H9 (cell line): ENCODE measurements at regions not wholly inside any gene's neighbourhood (a gene's known extent, or its start where the extent isn't known, plus 50 kb on each side); places are given as distances from the start of the nearest gene placed in this dataset.

Experiments used
- DNase-seq: peaks from one replicate; pipeline ENCODE4 v3.0.0-alpha.2; 2017
- H2AFZ ChIP-seq: one replicate; pipeline ENCODE4 v1.6.1; 2013; ENCODE audit warnings: mild to moderate bottlenecking, low read length, control low read depth, moderate library complexity
- H2AK5ac ChIP-seq: 2 replicates; pipeline ENCODE4 v1.6.1; 2013; ENCODE audit warnings: low read length, control low read depth, mixed read lengths; ENCODE audit not compliant: insufficient read length
- H2BK120ac ChIP-seq: one replicate; pipeline ENCODE4 v1.6.1; 2013; ENCODE audit warnings: low read depth, mild to moderate bottlenecking, low read length, control low read depth, inconsistent platforms; ENCODE audit not compliant: poor library complexity, severe bottlenecking
- H2BK12ac ChIP-seq: 2 replicates; pipeline ENCODE4 v1.6.1; 2013; ENCODE audit warnings: low read length, control low read depth, mixed read lengths, low read depth; ENCODE audit not compliant: insufficient read length
- H2BK15ac ChIP-seq: 2 replicates; pipeline ENCODE4 v1.6.1; 2013; ENCODE audit warnings: low read depth, low read length, control low read depth
- H2BK20ac ChIP-seq: one replicate; pipeline ENCODE4 v1.6.1; 2013; ENCODE audit warnings: low read depth, mild to moderate bottlenecking, low read length, control low read depth, inconsistent platforms; ENCODE audit not compliant: poor library complexity, severe bottlenecking
- H2BK5ac ChIP-seq: 2 replicates; pipeline ENCODE4 v1.6.1; 2013; ENCODE audit warnings: low read length, control low read depth, mixed read lengths; ENCODE audit not compliant: insufficient read length
- H3K14ac ChIP-seq: 2 replicates; pipeline ENCODE4 v1.6.1; 2013; ENCODE audit warnings: low read length, control low read depth; ENCODE audit not compliant: insufficient read depth
- H3K18ac ChIP-seq: 2 replicates; pipeline ENCODE4 v1.6.1; 2013; ENCODE audit warnings: low read depth, mild to moderate bottlenecking, mixed read lengths, low read length, control low read depth; ENCODE audit not compliant: insufficient read length
- H3K23ac ChIP-seq: 2 replicates; pipeline ENCODE4 v1.6.1; 2013; ENCODE audit warnings: low read length, control low read depth, mixed read lengths, low read depth; ENCODE audit not compliant: insufficient read length
- H3K23me2 ChIP-seq: 2 replicates; pipeline ENCODE4 v1.6.1; 2013; ENCODE audit warnings: low read depth, mild to moderate bottlenecking, mixed read lengths, low read length, control low read depth; ENCODE audit not compliant: insufficient read length, poor library complexity, severe bottlenecking
- H3K27ac ChIP-seq: 2 replicates; pipeline ENCODE4 v1.5.1; 2013; ENCODE audit warnings: low read length, control low read depth, mixed read lengths, low read depth; ENCODE audit not compliant: insufficient read length
- H3K27me3 ChIP-seq: 2 replicates; pipeline ENCODE4 v1.6.1; 2013; ENCODE audit warnings: low read length, control low read depth, inconsistent platforms; ENCODE audit not compliant: insufficient read depth
- H3K4ac ChIP-seq: 2 replicates; pipeline ENCODE4 v1.6.1; 2013; ENCODE audit warnings: low read depth, mild to moderate bottlenecking, control low read depth, inconsistent platforms, low read length, moderate library complexity
- H3K4me1 ChIP-seq: 2 replicates; pipeline ENCODE4 v1.6.1; 2013; ENCODE audit warnings: low read length, control low read depth, inconsistent platforms; ENCODE audit not compliant: insufficient read depth
- H3K4me2 ChIP-seq: 2 replicates; pipeline ENCODE4 v1.6.1; 2013; ENCODE audit warnings: low read length, control low read depth, mixed read lengths; ENCODE audit not compliant: insufficient read length, insufficient read depth
- H3K56ac ChIP-seq: 2 replicates; pipeline ENCODE4 v1.6.1; 2013; ENCODE audit warnings: low read depth, mild to moderate bottlenecking, mixed read lengths, low read length, control low read depth; ENCODE audit not compliant: insufficient read length
- H3K79me1 ChIP-seq: 2 replicates; pipeline ENCODE4 v1.6.1; 2013; ENCODE audit warnings: low read depth, mild to moderate bottlenecking, moderate library complexity, low read length, control low read depth, inconsistent platforms; ENCODE audit not compliant: insufficient read depth, poor library complexity, severe bottlenecking
- H3K79me2 ChIP-seq: 2 replicates; pipeline ENCODE4 v1.6.1; 2013; ENCODE audit warnings: low read length, control low read depth, inconsistent platforms; ENCODE audit not compliant: insufficient read depth
- H3K9ac ChIP-seq: 2 replicates; pipeline ENCODE4 v1.6.1; 2013; ENCODE audit warnings: low read length, control low read depth, mixed read lengths; ENCODE audit not compliant: insufficient read length; ENCODE audit errors: extremely low read depth
- H3K9me3 ChIP-seq: one replicate; pipeline ENCODE4 v1.6.1; 2013; ENCODE audit warnings: low read depth, low read length, inconsistent platforms; ENCODE audit not compliant: control insufficient read depth
- H3T11ph ChIP-seq: one replicate; pipeline ENCODE4 v1.6.1; 2013; ENCODE audit warnings: mild to moderate bottlenecking, low read length, control low read depth, inconsistent platforms
- H4K20me1 ChIP-seq: one replicate; pipeline ENCODE4 v1.6.1; 2013; ENCODE audit not compliant: control insufficient read depth, insufficient read length, insufficient read depth
- H4K5ac ChIP-seq: 2 replicates; pipeline ENCODE4 v1.6.1; 2013; ENCODE audit warnings: low read depth, mild to moderate bottlenecking, mixed read lengths, low read length, control low read depth; ENCODE audit not compliant: insufficient read length
- H4K8ac ChIP-seq: replicated peaks from 2 replicates; pipeline ENCODE4 v1.6.1; 2013; ENCODE audit warnings: low read length, control low read depth, mixed read lengths, low read depth; ENCODE audit not compliant: insufficient read length
- H4K91ac ChIP-seq: 2 replicates; pipeline ENCODE4 v1.6.1; 2013; ENCODE audit warnings: low read depth, mild to moderate bottlenecking, moderate library complexity, mixed read lengths, low read length, control low read depth; ENCODE audit not compliant: insufficient read length
- H3K27ac Mint-ChIP-seq, 3 experiments: 2 replicates in 2 of 3; 3 replicates in 1 of 3; pipeline ENCODE4 v1.8.0; 2020 to 2021; ENCODE audit warnings: mixed read lengths in 3 of 3, mild to moderate bottlenecking in 1 of 3, moderate library complexity in 1 of 3
- H3K27me3 Mint-ChIP-seq: 2 replicates; pipeline ENCODE4 v1.8.0; 2021; ENCODE audit warnings: low read depth, mild to moderate bottlenecking, moderate library complexity, mixed read lengths
- H3K36me3 Mint-ChIP-seq, 3 experiments: 2 replicates in 2 of 3; 3 replicates in 1 of 3; pipeline ENCODE4 v1.8.0; 2020 to 2021; ENCODE audit warnings: low read depth in 3 of 3, mixed read lengths in 3 of 3; ENCODE audit not compliant: insufficient read depth in 1 of 3
- H3K4me1 Mint-ChIP-seq, 2 experiments: 2 replicates each; pipeline ENCODE4 v1.8.0; 2020; ENCODE audit warnings: mixed read lengths in 2 of 2
- H3K4me3 Mint-ChIP-seq, 2 experiments: 2 replicates in 1 of 2; 3 replicates in 1 of 2; pipeline ENCODE4 v1.8.0; 2020 to 2021; ENCODE audit warnings: mild to moderate bottlenecking in 2 of 2, mixed read lengths in 2 of 2, moderate library complexity in 1 of 2
- H3K9me3 Mint-ChIP-seq, 2 experiments: 2 replicates in 1 of 2; 3 replicates in 1 of 2; pipeline ENCODE4 v1.8.0; 2020; ENCODE audit warnings: mild to moderate bottlenecking in 2 of 2, mixed read lengths in 2 of 2, moderate library complexity in 1 of 2
- CTCF ChIP-seq: fragments of 200-600 bp; sonication (generic); conservative IDR thresholded peaks from 3 replicates; pipeline ENCODE4 v1.8.0; 2021; ENCODE audit warnings: antibody characterized with exemption, mild to moderate bottlenecking
- WGBS: extraction: QIAGEN DNeasy Blood & Tissue Kit; methylation state at CpG from one replicate; pipeline ENCODE4 v1.1.7; 2013; ENCODE audit warnings: missing lambda C conversion rate, low lambda C conversion rate, mixed read lengths; ENCODE audit not compliant: insufficient read length; ENCODE audit errors: extremely low coverage; 5-methylcytosine and 5-hydroxymethylcytosine counted together

DNA sequence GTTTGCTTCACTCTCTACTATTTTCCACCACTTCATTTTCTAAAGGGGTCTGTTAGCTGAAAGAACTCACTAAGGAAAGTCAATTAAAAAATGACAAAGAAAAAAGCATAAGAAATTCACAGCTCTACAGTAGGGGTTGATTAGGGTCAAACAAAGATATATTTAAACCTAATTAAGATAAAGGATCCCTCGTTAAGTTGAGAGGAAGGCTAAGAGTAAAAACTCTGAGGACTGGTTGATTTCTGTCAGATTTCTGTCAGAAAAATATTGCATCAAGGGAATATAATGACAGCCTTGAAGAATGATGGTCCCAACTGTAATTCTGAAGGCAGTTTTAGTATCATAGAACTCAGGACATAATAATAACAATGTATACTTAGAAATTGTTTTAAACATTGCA lies 218.0 kb downstream of the QDPR start:
- Histone ChIP-seq H3T11ph (no peak overlapping the region), H4K8ac (no peak overlapping the region), H3K14ac (no peak overlapping the region), H3K9me3 (no peaks in the 10 kb centered on the region), H3K9ac (no peak overlapping the region), H2BK20ac (no peak overlapping the region), H3K56ac (no peak overlapping the region), H3K4me1 (no peaks in the 10 kb centered on the region), H3K27ac (no peak overlapping the region), H3K79me2 (no peaks in the 10 kb centered on the region), H2BK120ac (no peak overlapping the region), H2AK5ac (no peak overlapping the region), H3K27me3 (no peaks in the 10 kb centered on the region), H3K4ac (no peak overlapping the region), H4K20me1 (no peaks in the 10 kb centered on the region), H3K23ac (no peak overlapping the region), H3K23me2 (no peaks in the 10 kb centered on the region), H2BK5ac (no peak overlapping the region), H4K91ac (no peak overlapping the region), H3K18ac (no peak overlapping the region), H3K4me2 (no peak overlapping the region), H2AFZ (no peak overlapping the region), H3K79me1 (no peaks in the 10 kb centered on the region), H2BK12ac (no peak overlapping the region), H2BK15ac (no peak overlapping the region), H4K5ac (no peak overlapping the region)
- Mint-ChIP-seq H3K4me1 (no peaks in the 10 kb centered on the region), H3K4me3 (no peak overlapping the region), H3K27ac (no peak overlapping the region), H3K36me3 (no peaks in the 10 kb centered on the region), H3K27me3 (no peaks in the 10 kb centered on the region), H3K9me3 (no peaks in the 10 kb centered on the region)
- no peak for DNase-seq
- WGBS, result no CpG with 5 or more reads among the region's 1 CpG
- TF ChIP-seq CTCF, result no peak
